ENCODE measurements at regions not wholly inside any gene's neighbourhood (a gene's known extent, or its start where the extent isn't known, plus 50 kb on each side); places are given as distances from the start of the nearest gene placed in this dataset.
"Not testable (repeated sequence)": the region's sequence is repeated elsewhere in the genome, so short reads cannot be mapped to it uniquely, and the experiment has no call there.

DNA sequence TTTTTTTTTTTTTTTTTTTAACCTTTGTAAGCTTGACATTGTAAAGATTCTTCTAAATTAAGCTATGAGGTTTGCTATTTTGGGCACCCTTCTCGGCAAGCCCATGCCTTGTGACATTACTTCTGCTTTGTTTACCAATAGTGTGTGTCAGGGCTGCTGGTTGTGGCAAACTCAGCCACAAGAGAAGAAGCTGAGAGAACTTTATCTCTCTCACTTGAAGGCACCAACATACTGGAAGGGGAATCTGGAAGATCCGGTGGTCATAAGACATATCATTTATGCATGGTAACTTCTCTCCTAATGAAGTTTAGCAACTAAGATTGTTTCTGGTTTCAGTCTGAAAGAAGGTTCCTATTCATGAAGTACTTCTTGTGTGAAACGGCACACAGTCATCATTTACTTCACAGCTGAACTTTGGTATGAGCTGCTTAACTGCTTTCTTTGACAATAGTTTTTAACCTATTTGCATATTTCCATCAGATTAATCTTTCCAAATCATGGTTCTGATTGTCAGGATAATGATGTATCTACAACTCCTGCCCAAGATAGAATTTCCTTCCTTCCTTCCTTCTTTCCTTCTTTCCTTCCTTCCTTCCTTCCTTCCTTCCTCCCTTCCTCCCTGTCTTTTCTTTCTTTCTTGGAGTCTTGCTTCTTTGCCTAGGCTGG is 189.3 kb downstream of the NFKBIZ start:
- DNase-seq = no peak

DNA sequence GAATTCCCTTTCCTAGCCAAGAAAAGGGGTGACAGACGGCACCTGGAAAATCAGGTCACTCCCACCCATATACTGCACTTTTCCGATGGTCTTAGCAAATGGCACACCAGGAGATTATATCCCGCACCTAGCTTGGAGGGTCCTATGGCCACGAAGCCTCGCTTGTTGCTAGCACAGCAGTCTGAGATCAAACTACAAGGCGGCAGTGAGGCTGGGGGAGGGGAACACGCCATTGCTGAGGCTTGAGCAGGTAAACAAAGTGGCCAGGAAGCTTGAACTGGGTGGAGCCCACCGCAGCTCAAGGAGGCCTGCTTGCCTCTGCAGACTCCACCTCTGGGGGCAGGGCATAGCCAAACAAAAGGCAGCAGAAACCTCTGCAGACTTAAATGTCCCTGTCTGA is 190.8 kb downstream of the NFKBIZ start:
- DNase-seq = not testable (repeated sequence)

GRCh38 chr3:102053375-102053989 is 204.2 kb downstream of the NFKBIZ start:
- DNase-seq = no peak

DNA sequence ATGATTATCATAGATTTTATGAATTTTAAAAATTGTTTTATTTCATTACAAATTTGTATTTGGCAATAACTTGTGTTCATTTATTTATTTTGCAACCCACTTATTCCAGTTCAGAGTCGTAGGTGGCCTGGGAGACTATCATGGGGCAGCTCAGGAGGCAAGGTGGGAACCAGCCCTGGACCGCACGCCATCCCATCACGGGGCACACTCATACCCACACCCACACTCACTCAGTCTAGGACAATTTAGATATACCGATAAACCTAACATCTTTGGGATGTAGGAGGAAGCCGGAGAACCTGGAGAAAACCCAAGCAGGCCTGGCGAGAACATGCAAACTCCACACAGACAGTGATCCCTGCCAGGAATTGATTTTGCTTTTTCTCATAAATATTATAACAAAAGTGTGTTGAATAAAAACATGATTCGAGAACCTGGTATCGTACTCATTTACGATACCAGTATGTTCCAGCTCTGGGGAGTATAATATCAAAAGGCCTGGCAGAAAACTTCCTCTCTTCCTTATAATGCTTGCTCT is 205.3 kb downstream of the NFKBIZ start:
- DNase-seq = no peak

DNA sequence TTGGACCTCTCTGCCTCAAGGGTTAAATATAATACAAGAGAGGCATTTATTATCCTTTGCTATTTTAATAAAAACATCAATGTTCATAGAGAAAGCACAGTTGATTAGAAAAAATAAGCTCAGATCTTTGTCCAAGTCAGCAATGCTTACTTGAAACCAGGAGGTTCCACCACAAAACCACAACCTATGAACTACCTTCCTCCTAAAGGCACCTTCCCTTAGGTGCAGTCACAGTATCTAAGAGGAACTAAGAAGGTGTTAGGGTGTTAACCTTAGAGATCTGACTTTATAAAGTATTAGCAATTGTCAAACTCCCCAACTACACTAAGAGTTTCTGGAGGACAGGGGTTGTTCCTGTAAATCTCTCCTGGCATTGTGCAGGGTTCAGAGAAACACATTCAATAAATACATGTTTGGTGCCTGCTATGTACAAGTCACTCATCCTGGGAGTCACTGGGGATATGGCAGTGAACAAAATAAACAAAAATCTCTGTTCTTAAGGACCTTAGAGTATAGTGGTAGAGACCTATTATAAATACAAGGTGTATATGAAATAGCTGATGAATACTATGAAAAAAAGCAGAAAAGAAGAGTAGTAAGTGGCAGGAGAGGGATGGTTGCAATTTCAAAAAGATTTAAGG is 208.6 kb downstream of the NFKBIZ start:
- DNase-seq = no peak

GRCh38 chr3:102059145-102059943 is 210.0 kb downstream of the NFKBIZ start:
- DNase-seq = no peak

GRCh38 chr3:102060814-102061213 is 211.5 kb downstream of the NFKBIZ start:
- no peak for DNase-seq

DNA sequence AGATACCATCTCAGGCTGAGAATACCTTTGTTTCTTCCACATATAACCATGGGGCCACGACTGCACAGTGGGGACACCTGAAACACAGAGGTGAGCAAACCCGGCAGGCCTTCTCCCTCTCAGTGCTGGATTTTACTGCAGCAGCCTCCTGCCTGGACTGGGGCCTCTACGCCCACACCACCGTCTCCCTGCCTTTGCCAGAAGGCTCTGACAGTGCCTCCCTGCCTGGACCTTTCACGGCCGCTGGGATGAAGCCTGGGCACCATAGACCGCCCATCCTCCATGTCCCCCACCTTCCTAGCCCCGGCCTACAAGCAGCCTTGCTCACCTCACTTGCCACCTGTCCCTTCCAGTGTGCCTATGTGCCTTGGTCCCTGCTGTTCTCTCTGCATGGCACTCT is 214.3 kb downstream of the NFKBIZ start:
- no peak for DNase-seq

- no peak for DNase-seq
Measured at GRCh38 chr3:102066470-102066869, 217.2 kb downstream of the NFKBIZ start.

DNA sequence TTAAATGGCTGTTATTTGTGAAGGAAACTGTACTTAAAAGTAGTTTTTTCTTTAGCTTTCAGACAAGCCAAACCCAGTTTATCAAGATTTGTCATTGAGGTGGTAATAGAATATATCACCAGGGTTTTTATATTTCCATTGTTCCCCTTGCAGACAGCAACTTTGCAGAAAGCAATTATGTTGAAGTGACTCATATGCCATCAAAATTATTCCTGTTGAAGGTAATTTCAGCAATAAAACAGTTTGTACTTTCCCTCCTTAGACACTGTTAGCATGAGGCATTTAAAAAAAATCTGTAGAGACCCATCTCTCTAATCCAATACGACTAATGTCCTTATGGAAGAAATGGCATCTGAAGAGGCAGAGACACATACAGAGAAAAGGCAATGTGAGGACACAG is 219.0 kb downstream of the NFKBIZ start:
- DNase-seq = no peak

DNA sequence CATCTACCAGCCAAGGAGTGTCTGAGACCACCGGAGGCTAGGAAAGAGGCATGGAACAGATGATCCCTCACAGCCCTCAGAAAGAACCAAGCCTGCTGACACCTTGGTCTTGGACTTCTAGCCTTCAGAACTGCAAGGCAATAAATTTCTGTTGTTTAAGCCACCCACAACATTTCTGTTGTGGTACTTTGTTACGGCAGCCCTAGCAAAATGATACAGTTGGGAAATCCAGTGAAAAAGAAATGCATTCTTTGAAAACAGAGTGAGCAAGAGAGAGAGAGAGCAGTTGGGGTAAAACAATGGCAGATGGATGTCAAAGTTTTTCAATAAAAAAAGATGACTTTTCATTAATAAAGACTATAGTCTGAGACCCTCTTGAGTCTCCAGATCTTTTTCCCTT is 219.4 kb downstream of the NFKBIZ start:
- no peak for DNase-seq

DNA sequence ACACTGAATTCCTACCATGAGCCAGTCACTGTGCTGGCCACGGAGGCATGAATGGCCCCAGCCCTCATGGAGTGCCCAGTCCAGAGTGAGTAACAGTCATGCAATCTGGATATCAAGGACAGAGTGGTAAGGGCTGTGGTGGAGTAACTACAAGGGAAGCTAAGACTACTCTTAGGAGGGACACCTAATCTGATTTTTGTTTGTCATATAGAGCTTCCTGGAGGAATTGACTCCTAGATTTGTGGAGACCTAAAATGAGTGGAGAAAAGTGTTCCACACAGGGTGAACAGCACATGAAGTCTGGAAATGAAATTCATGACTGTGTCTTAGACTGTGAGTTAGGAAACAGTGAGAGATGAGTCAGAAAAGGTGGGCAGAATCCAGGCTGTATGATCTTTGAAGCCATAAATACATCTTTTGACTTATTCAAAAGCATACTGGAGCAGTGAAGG is 219.9 kb downstream of the NFKBIZ start:
- no peak for DNase-seq

GRCh38 chr3:102074946-102075345 is 225.6 kb downstream of the NFKBIZ start:
- no peak for DNase-seq

- DNase-seq = no peak
Measured at GRCh38 chr3:102078401-102078800, 229.1 kb downstream of the NFKBIZ start.

- no peak for DNase-seq
Measured at GRCh38 chr3:102078854-102079808, 229.8 kb downstream of the NFKBIZ start.

DNA sequence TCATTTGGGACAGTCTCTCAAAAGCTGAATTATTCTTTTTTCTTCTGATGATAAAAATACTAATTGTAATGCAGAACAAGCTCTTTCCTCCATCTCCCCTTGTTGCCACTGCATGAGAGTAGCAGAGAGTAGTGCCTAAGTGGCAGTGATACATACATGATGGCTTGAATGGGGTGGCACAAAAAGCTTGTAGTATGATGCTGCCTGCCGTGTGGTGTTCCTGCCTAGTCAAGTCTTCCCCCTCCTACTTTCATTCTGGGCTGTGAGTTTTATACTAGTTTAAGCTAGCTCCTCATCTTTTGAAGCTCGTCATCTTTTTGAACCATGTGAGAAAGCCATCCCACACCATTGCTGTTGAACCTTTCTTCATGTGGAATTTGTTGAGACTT is 230.5 kb downstream of the NFKBIZ start:
- DNase-seq = no peak

DNA sequence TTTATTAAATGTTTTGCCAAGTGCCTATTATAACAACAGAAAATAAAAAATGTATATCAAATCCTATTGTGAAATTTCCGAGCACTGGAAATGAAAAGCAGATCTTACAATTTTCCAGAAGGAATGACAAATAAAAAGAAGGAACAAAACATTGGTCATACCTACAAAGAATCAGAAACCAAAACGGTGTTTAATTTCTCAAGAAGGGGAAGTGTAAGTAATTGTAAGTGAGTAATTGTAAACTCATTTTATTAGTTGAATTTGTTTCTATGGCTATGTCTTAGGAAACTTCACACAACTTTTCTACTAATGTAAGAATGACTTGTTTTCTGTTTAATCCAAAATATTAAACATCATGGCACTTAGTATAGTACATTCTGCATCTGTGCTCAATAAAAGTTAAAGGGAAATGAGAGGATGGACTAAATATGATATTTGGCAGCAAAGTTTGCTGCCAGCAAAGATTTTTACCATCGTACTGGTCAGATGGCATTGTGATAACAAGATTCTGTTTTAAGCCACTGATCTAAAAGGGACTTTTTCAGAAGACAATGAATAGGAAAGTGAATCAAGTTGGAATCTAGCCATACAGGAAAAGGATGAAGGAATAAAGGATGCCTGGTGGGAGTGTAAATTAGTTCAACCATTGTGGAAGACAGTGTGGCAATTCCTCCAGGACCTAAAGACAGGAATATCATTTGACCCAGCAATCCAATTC is 232.4 kb downstream of the NFKBIZ start:
- no peak for DNase-seq

- no peak for DNase-seq
Measured at GRCh38 chr3:102083473-102083872, 234.2 kb downstream of the NFKBIZ start.

GRCh38 chr3:102084006-102084405 is 234.7 kb downstream of the NFKBIZ start:
- no peak for DNase-seq

GRCh38 chr3:102084704-102085103 is 235.4 kb downstream of the NFKBIZ start:
- no peak for DNase-seq

- DNase-seq = no peak
Measured at GRCh38 chr3:102085431-102086176, 236.3 kb downstream of the NFKBIZ start.

Data from activated CD8-positive, alpha-beta memory T cell treated with anti-CD3 and anti-CD28 coated beads, Interleukin-2, amount 50 U/mL, for 48 hours (primary cell).